K562 (cell line): ENCODE measurements at regions not wholly inside any gene's neighbourhood (a gene's known extent, or its start where the extent isn't known, plus 50 kb on each side); places are given as distances from the start of the nearest gene placed in this dataset.

Source experiments
- ATAC-seq: fragments of 200-7000 bp; cut with Tn5 transposase; 3 replicates; pipeline ENCODE4 v1.9.1; 2020; ENCODE audit warnings: moderate library complexity
- BruUV-seq: library from RNA; stranded (reverse); fragments of 400-500 nt; replicated peaks from 2 replicates; lab custom pipeline; 2021; lab: Mats Ljungman, UMichigan
- CTCF ChIA-PET: fragments of 300-600 bp; formaldehyde crosslinking; extraction: SDS; loops from one replicate; lab custom pipeline; 2021; ENCODE audit warnings: low intra/inter-chr PET ratio; lab: Yijun Ruan, JAX
- POLR2A ChIA-PET: fragments of 300-600, 350-650 bp; sonication (Branson Sonifier 250); formaldehyde crosslinking; extraction: SDS; loops from one replicate; lab custom pipeline; 2021; ENCODE audit warnings: antibody characterized with exemption, inconsistent platforms; lab: Yijun Ruan, JAX
- DNase-seq, 4 experiments: peaks; one replicate each; pipeline versions ENCODE4 v3.0.0 to v3.0.0-alpha.2; 2011 to 2018; ENCODE audit warnings: low spot score in 3 of 4, mixed read lengths in 3 of 4; ENCODE audit errors: extremely low read depth in 1 of 4
- FAIRE-seq: peaks from 2 replicates; lab custom pipeline; 2011; peaks lifted over from hg19 to GRCh38; lab: Jason Lieb, UNC
- H2AFZ ChIP-seq: 2 replicates; pipeline ENCODE4 v1.6.0; 2011; ENCODE audit warnings: low read depth, low read length, control low read depth, inconsistent platforms
- H3K27ac ChIP-seq: fragments of 200-600 bp; 3 replicates; pipeline ENCODE4 v1.8.0; 2011; ENCODE audit warnings: low read depth, mild to moderate bottlenecking, control low read depth, inconsistent platforms, low read length, moderate library complexity, mixed read lengths; ENCODE audit errors: extremely low read depth
- H3K27me3 ChIP-seq, 2 experiments: fragments of 300-600 bp in 1 of 2; 2 replicates in 1 of 2; 3 replicates in 1 of 2; pipeline versions ENCODE4 v1.6.0 to v1.8.0; 2011; ENCODE audit warnings: inconsistent platforms in 2 of 2, low read length in 2 of 2, mild to moderate bottlenecking in 1 of 2, mixed read lengths in 1 of 2, moderate library complexity in 1 of 2; ENCODE audit not compliant: control insufficient read depth in 2 of 2, insufficient read depth in 2 of 2
- H3K36me3 ChIP-seq: fragments of 300-600 bp; 3 replicates; pipeline ENCODE4 v1.8.0; 2011; ENCODE audit warnings: mild to moderate bottlenecking, low read length, inconsistent platforms; ENCODE audit not compliant: control insufficient read depth, insufficient read depth
- H3K4me1 ChIP-seq, 2 experiments: fragments of 200-600 bp in 1 of 2; replicated peaks in 1 of 2; 2 replicates in 1 of 2; 3 replicates in 1 of 2; pipeline versions ENCODE4 v1.5.1 to v1.8.0; 2011; ENCODE audit warnings: inconsistent platforms in 2 of 2, low read length in 2 of 2, mild to moderate bottlenecking in 1 of 2, mixed read lengths in 1 of 2, moderate library complexity in 1 of 2; ENCODE audit not compliant: control insufficient read depth in 2 of 2, insufficient read depth in 2 of 2
- H3K4me2 ChIP-seq: 2 replicates; pipeline ENCODE4 v1.6.1; 2011; ENCODE audit warnings: low read length, control low read depth, inconsistent platforms, mixed read lengths; ENCODE audit not compliant: insufficient read depth
- H3K4me3 ChIP-seq: fragments of 200-600 bp; sonication (generic), shearing (Covaris generic); 2 replicates; pipeline ENCODE4 v1.5.1; 2016; ENCODE audit warnings: control low read depth, inconsistent platforms
- H3K79me2 ChIP-seq: fragments of 200-600 bp; 3 replicates; pipeline ENCODE4 v1.8.0; 2011; ENCODE audit warnings: low read length, inconsistent platforms; ENCODE audit not compliant: control insufficient read depth, insufficient read depth
- H3K9ac ChIP-seq, 2 experiments: 2 replicates each; pipeline versions ENCODE4 v1.6.0 to v1.6.1; 2011; ENCODE audit warnings: low read depth in 2 of 2, low read length in 2 of 2, control low read depth in 1 of 2, inconsistent platforms in 1 of 2, mild to moderate bottlenecking in 1 of 2, mixed read lengths in 1 of 2; ENCODE audit not compliant: insufficient read depth in 1 of 2
- H3K9me1 ChIP-seq: one replicate; pipeline ENCODE4 v1.6.0; 2011; ENCODE audit warnings: inconsistent platforms, mild to moderate bottlenecking, low read length, moderate library complexity; ENCODE audit not compliant: control insufficient read depth, insufficient read depth
- H3K9me3 ChIP-seq: replicated peaks from 2 replicates; pipeline ENCODE4 v1.5.1; 2011; ENCODE audit warnings: low read depth, low read length, inconsistent platforms; ENCODE audit not compliant: control insufficient read depth, insufficient read depth
- H4K20me1 ChIP-seq: replicated peaks from 2 replicates; pipeline ENCODE4 v1.6.1; 2011; ENCODE audit warnings: low read length, inconsistent platforms, mixed read lengths; ENCODE audit not compliant: control insufficient read depth, insufficient read depth
- GMEB1 ChIP-seq: fragments of 250-450 bp; sonication (Bioruptor Pico); IDR thresholded peaks from 2 replicates; pipeline ENCODE4 v1.4.0; 2020; ENCODE audit warnings: mild to moderate bottlenecking
- HOXB6 ChIP-seq: fragments of 250-450 bp; sonication (Bioruptor Pico); IDR thresholded peaks from 2 replicates; pipeline ENCODE4 v1.5.1; 2022; ENCODE audit warnings: mild to moderate bottlenecking, borderline replicate concordance
- KLF1 ChIP-seq: fragments of 450-650 bp; IDR thresholded peaks from 2 replicates; pipeline ENCODE4 v1.6.1; 2016; ENCODE audit warnings: missing genetic modification characterization, missing compliant biosample characterization
- MTA3 ChIP-seq: fragments of 450-650 bp; formaldehyde crosslinking; IDR thresholded peaks from 2 replicates; pipeline ENCODE4 v1.6.1; 2017; ENCODE audit warnings: mild to moderate bottlenecking, borderline replicate concordance
- RBM22 ChIP-seq: fragments of 200-400 bp; formaldehyde crosslinking; IDR thresholded peaks from 2 replicates; pipeline ENCODE4 v1.6.1; 2018; ENCODE audit warnings: low read length, low read depth; ENCODE audit not compliant: poor library complexity, severe bottlenecking
- SPI1 ChIP-seq: IDR thresholded peaks from 2 replicates; pipeline ENCODE4 v1.6.1; 2011; ENCODE audit warnings: low read depth, low read length, control low read depth, borderline replicate concordance
- THAP12 ChIP-seq: fragments of 250-450 bp; sonication (Bioruptor Pico); IDR thresholded peaks from 2 replicates; pipeline ENCODE4 v1.9.0; 2021; ENCODE audit warnings: mild to moderate bottlenecking, inconsistent platforms
- ZBTB49 ChIP-seq: sonication (generic); formaldehyde crosslinking; IDR thresholded peaks from 2 replicates; pipeline ENCODE4 v1.8.0; 2022; ENCODE audit warnings: missing genetic modification reagents, mild to moderate bottlenecking, borderline replicate concordance
- ZNF212 ChIP-seq: fragments of 450-650 bp; formaldehyde crosslinking; IDR thresholded peaks from 2 replicates; pipeline ENCODE4 v1.4.0; 2020; ENCODE audit warnings: mild to moderate bottlenecking
- ZNF277 ChIP-seq: fragments of 250-450 bp; sonication (Bioruptor Pico); IDR thresholded peaks from 2 replicates; pipeline ENCODE4 v1.8.0; 2022; ENCODE audit warnings: inconsistent platforms, mild to moderate bottlenecking, moderate library complexity, borderline replicate concordance
- ZNF280B ChIP-seq: fragments of 250-450 bp; sonication (Bioruptor Pico); IDR thresholded peaks from 2 replicates; pipeline ENCODE4 v1.5.1; 2021; ENCODE audit warnings: mild to moderate bottlenecking
- WGBS: fragments of 100-300 bp; shearing (Covaris generic); methylation state at CpG from one replicate; pipeline ENCODE4 v1.1.6; 2016; ENCODE audit warnings: low coverage, mixed read lengths; ENCODE audit not compliant: insufficient coverage; ENCODE audit errors: missing lambda C conversion rate; 5-methylcytosine and 5-hydroxymethylcytosine counted together
- in situ Hi-C: fragments of 300-500 bp; cut with MboI; formaldehyde crosslinking; loops from 4 replicates; pipeline ENCODE4 v1.15.0; 2018; ENCODE audit warnings: inconsistent platforms, mixed read lengths
- intact Hi-C: fragments of 100-400 bp; cut with micrococcal nuclease; formaldehyde crosslinking; loops from 2 replicates; pipeline ENCODE4 v1.14.2; 2022

- in situ Hi-C loops, result no loop called here
- no peak overlapping the region for H3K4me3 ChIP-seq
- intact Hi-C loops, result no loop called here
- H3K27me3 ChIP-seq, result no peaks in the 10 kb centered on the region
- no peaks in the 10 kb centered on the region for H3K9me1 ChIP-seq
- no peak overlapping the region for H2AFZ ChIP-seq
- H3K79me2 ChIP-seq, result no peaks in the 10 kb centered on the region
- ATAC-seq, result no peak
- 2% methylated on average over 7 of the region's 7 CpGs for WGBS
- ChIA-PET CTCF (no interaction called here), POLR2A (interaction anchor here (1.2 kb wide), 1 partner anchor 9 kb away, joined by 3 read pairs; no protein-coding TSS in a partner anchor)
- DNase-seq, result no peak
- H3K27ac ChIP-seq, result no peak overlapping the region
- no peak for FAIRE-seq
- no peaks in the 10 kb centered on the region; the same call in 1 of the 2 replicates for H4K20me1 ChIP-seq
- H3K9ac ChIP-seq, result no peak overlapping the region
- H3K4me1 ChIP-seq, result no peaks in the 10 kb centered on the region
- BruUV-seq, result no TSS peak
- H3K4me2 ChIP-seq, result no peak overlapping the region
- H3K9me3 ChIP-seq, result no peaks in the 10 kb centered on the region
- H3K36me3 ChIP-seq, result no peaks in the 10 kb centered on the region
- TF ChIP-seq HOXB6 (CRISPR knock-in tag) (no peak), ZNF277 (CRISPR knock-in tag) (no peak), ZNF280B (CRISPR knock-in tag) (no peak), SPI1 (no peak), ZBTB49 (CRISPR knock-in tag) (no peak), RBM22 (no peak), ZNF212 (CRISPR knock-in tag) (no peak), MTA3 (no peak), GMEB1 (CRISPR knock-in tag) (no peak), THAP12 (CRISPR knock-in tag) (no peak), KLF1 (no peak)
Measured at GRCh38 chr16:66002601-66003000, 363.9 kb upstream of the CDH5 start.
